ENCODE measurements at regions not wholly inside any gene's neighbourhood (a gene's known extent, or its start where the extent isn't known, plus 50 kb on each side); places are given as distances from the start of the nearest gene placed in this dataset.

DNA sequence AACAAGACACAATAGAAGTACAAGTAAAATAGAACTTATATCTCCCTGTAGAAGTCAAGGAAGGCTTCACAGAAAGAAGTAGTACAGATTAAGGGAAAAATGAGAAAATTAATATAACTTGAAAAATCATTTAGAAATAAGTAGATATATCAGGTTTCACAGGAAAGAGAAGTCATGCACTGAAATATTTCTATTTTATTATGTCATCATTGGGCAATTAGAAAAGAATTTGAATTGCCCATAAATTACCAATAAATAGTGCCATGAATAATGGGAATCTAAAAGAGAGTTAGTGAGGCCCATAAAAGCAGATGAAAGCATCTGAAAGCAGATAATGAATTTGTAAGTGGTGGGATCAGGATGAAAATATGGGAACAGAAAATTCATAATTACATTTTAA lies 1597.8 kb downstream of the PLA2G4A start:
- TF ChIP-seq, protein P1, sequence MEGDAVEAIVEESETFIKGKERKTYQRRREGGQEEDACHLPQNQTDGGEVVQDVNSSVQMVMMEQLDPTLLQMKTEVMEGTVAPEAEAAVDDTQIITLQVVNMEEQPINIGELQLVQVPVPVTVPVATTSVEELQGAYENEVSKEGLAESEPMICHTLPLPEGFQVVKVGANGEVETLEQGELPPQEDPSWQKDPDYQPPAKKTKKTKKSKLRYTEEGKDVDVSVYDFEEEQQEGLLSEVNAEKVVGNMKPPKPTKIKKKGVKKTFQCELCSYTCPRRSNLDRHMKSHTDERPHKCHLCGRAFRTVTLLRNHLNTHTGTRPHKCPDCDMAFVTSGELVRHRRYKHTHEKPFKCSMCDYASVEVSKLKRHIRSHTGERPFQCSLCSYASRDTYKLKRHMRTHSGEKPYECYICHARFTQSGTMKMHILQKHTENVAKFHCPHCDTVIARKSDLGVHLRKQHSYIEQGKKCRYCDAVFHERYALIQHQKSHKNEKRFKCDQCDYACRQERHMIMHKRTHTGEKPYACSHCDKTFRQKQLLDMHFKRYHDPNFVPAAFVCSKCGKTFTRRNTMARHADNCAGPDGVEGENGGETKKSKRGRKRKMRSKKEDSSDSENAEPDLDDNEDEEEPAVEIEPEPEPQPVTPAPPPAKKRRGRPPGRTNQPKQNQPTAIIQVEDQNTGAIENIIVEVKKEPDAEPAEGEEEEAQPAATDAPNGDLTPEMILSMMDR (conservative IDR thresholded peaks at IDR 0.05) = no peak
- no peak overlapping the region for H3K27ac Mint-ChIP-seq
- H3K36me3 Mint-ChIP-seq = no peaks in the 10 kb centered on the region
- no peak overlapping the region for H3K4me3 Mint-ChIP-seq
- H3K9me3 Mint-ChIP-seq = no peaks in the 10 kb centered on the region
- H3K4me1 Mint-ChIP-seq (ENCODE audit: unreplicated experiment) = no peaks in the 10 kb centered on the region
- no peaks in the 10 kb centered on the region for H3K27me3 Mint-ChIP-seq
- DNase-seq (ENCODE audit: extremely low spot score, unreplicated experiment) = no peak

GRCh38 chr1:188427642-188428041 lies 1598.9 kb downstream of the PLA2G4A start:
- Mint-ChIP-seq H3K27ac (no peak overlapping the region), H3K4me3 (no peak overlapping the region), H3K27me3 (no peaks in the 10 kb centered on the region), H3K4me1 (ENCODE audit: unreplicated experiment) (no peaks in the 10 kb centered on the region), H3K36me3 (no peaks in the 10 kb centered on the region), H3K9me3 (no peaks in the 10 kb centered on the region)
- no peak for DNase-seq (ENCODE audit: extremely low spot score, unreplicated experiment)
- TF ChIP-seq, protein P1 (conservative IDR thresholded peaks at IDR 0.05) = no peak

- TF ChIP-seq, protein P1 (conservative IDR thresholded peaks at IDR 0.05) = no peak
- H3K9me3 Mint-ChIP-seq = no peaks in the 10 kb centered on the region
- H3K4me1 Mint-ChIP-seq (ENCODE audit: unreplicated experiment) = no peaks in the 10 kb centered on the region
- no peaks in the 10 kb centered on the region for H3K27me3 Mint-ChIP-seq
- no peaks in the 10 kb centered on the region for H3K36me3 Mint-ChIP-seq
- no peak overlapping the region for H3K27ac Mint-ChIP-seq
- no peak for DNase-seq (ENCODE audit: extremely low spot score, unreplicated experiment)
- H3K4me3 Mint-ChIP-seq = no peak overlapping the region
These were observed 1600.6 kb downstream of the PLA2G4A start for GRCh38 chr1:188429386-188429785.

DNA sequence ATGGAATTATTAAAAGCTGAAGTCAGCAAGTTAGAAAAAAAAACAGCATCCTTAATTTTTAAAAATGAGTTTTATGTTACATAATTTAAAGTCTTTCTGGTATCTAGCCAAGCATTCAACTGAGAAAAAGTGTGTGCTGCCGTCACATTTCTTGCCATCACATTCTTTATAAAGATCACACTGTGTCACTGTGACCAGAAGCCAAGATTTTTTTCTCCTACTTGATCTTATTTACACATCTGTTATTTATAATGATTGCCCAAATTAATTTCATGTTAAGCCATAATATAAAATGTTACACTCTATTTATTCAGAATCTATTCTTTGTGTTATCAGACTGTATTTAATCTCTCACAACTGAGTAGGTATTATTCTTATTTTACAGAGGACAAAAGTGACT lies 1603.7 kb downstream of the PLA2G4A start:
- Mint-ChIP-seq H3K27ac (no peak overlapping the region), H3K4me1 (ENCODE audit: unreplicated experiment) (no peaks in the 10 kb centered on the region)
- no peak for DNase-seq (ENCODE audit: extremely low spot score, unreplicated experiment)

GRCh38 chr1:188433425-188433824 lies 1604.7 kb downstream of the PLA2G4A start:
- Mint-ChIP-seq H3K27me3 (no peaks in the 10 kb centered on the region), H3K4me1 (ENCODE audit: unreplicated experiment) (no peaks in the 10 kb centered on the region), H3K9me3 (no peaks in the 10 kb centered on the region), H3K36me3 (no peaks in the 10 kb centered on the region), H3K27ac (no peak overlapping the region), H3K4me3 (no peak overlapping the region)
- TF ChIP-seq, protein P1 (conservative IDR thresholded peaks at IDR 0.05) = no peak
- no peak for DNase-seq (ENCODE audit: extremely low spot score, unreplicated experiment)

More for the DNA sequence above, 1603.7 kb downstream of the PLA2G4A start:
- Mint-ChIP-seq H3K27me3 (no peaks in the 10 kb centered on the region), H3K36me3 (no peaks in the 10 kb centered on the region), H3K9me3 (no peaks in the 10 kb centered on the region), H3K4me3 (no peak overlapping the region)
- TF ChIP-seq, protein P1 (conservative IDR thresholded peaks at IDR 0.05) = no peak

DNA sequence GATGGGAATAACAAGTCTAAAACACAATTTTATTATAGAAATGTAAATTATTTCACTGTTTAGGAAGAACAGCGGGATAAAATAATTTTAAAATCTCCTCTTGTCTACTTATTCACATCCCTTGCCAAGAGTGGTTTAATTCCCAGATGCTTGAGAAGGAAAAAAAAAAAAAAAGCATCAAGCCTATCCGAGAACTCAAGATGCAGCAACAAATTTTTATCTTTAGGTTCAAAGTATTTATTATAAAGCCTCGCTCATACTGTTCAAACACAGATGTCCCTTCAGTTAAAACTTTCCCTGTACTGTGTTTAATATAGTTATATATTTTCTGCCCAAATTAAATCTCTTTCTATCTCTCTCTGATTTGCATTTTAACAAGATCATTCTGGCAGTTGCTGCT lies 1615.8 kb downstream of the PLA2G4A start:
- no peak for DNase-seq (ENCODE audit: extremely low spot score, unreplicated experiment)
- Mint-ChIP-seq H3K4me3 (no peak overlapping the region), H3K36me3 (no peaks in the 10 kb centered on the region), H3K27me3 (no peaks in the 10 kb centered on the region), H3K27ac (no peak overlapping the region), H3K4me1 (ENCODE audit: unreplicated experiment) (no peaks in the 10 kb centered on the region), H3K9me3 (no peaks in the 10 kb centered on the region)
- TF ChIP-seq, protein P1 (conservative IDR thresholded peaks at IDR 0.05) = no peak

Measured in type B pancreatic cell (in vitro differentiated cells).